Testis (tissue), 2 donors: ENCODE measurements at regions not wholly inside any gene's neighbourhood (a gene's known extent, or its start where the extent isn't known, plus 50 kb on each side); places are given as distances from the start of the nearest gene placed in this dataset.

Experiments
- DNase-seq: peaks from one replicate; pipeline ENCODE4 v3.0.0-alpha.2; 2019
- H3K27ac ChIP-seq, 2 donors: fragments of 200-600 bp; sonication (generic); one replicate each; pipeline ENCODE4 v1.5.1; 2019
- H3K27me3 ChIP-seq: fragments of 200-600 bp; sonication (generic); one replicate; pipeline ENCODE4 v1.5.1; 2019
- H3K36me3 ChIP-seq: fragments of 200-600 bp; sonication (generic); one replicate; pipeline ENCODE4 v1.5.1; 2017; ENCODE audit warnings: low read depth; ENCODE audit errors: missing control alignments
- H3K4me1 ChIP-seq: fragments of 200-600 bp; sonication (generic); one replicate; pipeline ENCODE4 v1.5.1; 2019
- H3K4me3 ChIP-seq, 2 donors: fragments of 200-600 bp; sonication (generic); one replicate each; pipeline ENCODE4 v1.5.1; 2017 to 2019
- H3K9me3 ChIP-seq: fragments of 200-600 bp; sonication (generic); one replicate; pipeline ENCODE4 v1.5.1; 2017
- POLR2A ChIP-seq: fragments of 450-650 bp; IDR thresholded peaks from one replicate; pipeline ENCODE4 v1.6.1; 2017; ENCODE audit warnings: antibody characterized with exemption, mild to moderate bottlenecking, moderate library complexity
- WGBS, 2 donors: methylation state at CpG; one replicate each; pipeline ENCODE4 v1.1.5; 2018; 5-methylcytosine and 5-hydroxymethylcytosine counted together
- intact Hi-C: fragments of 100-400 bp; cut with DNase I; formaldehyde crosslinking; loops from one replicate; pipeline ENCODE4 v1.15.1; 2023; ENCODE audit warnings: low total_unique reads
- TF ChIP-seq, protein P1 (sequence below), 3 experiments: fragments of 450-650 bp in 2 of 3; fragments of 200-600 bp in 1 of 3; sonication (generic) in 1 of 3; IDR thresholded peaks; one replicate each; pipeline ENCODE4 v1.5.1; 2016 to 2019; ENCODE audit warnings: antibody characterized with exemption in 3 of 3, mild to moderate bottlenecking in 2 of 3, moderate library complexity in 1 of 3

DNA sequence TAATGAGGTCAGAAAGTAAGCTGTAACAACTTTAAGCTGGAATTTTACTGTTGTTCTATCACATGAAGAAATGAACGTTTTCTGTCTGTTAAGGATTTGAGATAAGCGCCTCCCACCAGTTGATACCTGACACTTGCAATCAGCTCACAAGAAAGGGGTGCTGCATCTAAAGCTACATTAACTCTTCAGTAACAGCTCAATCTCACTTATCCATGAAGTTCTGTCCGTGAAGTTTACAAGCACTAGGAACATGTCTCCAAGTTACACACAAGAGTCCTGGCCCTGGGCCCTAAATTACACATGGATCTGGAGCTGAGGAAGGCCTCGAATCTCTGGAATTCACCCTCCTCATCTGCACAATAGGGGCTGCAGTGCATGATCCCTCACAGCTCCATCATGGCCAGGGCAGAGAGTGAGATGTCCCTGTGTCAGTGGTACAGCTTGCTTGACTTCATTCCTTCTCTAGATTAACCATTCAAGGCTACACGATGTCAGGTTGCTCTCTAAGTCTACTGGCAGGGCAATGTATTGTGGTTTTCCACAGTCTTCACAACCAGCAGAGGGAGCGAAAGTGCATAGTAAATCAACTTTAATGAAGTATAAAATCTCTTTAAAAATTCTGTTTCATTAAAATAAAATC lies 182.4 kb upstream of the MCHR2 start:
- no peaks in the 10 kb centered on the region for H3K36me3 ChIP-seq
- no peak overlapping the region for H3K4me3 ChIP-seq
- no peaks in the 10 kb centered on the region for H3K9me3 ChIP-seq
- no peak for DNase-seq
- intact Hi-C loops: no loop called here
- 34 to 43% methylated on average over 6 of the region's 6 CpGs for WGBS, 2 donors
- H3K27me3 ChIP-seq: no peaks in the 10 kb centered on the region
- TF ChIP-seq, protein P1, sequence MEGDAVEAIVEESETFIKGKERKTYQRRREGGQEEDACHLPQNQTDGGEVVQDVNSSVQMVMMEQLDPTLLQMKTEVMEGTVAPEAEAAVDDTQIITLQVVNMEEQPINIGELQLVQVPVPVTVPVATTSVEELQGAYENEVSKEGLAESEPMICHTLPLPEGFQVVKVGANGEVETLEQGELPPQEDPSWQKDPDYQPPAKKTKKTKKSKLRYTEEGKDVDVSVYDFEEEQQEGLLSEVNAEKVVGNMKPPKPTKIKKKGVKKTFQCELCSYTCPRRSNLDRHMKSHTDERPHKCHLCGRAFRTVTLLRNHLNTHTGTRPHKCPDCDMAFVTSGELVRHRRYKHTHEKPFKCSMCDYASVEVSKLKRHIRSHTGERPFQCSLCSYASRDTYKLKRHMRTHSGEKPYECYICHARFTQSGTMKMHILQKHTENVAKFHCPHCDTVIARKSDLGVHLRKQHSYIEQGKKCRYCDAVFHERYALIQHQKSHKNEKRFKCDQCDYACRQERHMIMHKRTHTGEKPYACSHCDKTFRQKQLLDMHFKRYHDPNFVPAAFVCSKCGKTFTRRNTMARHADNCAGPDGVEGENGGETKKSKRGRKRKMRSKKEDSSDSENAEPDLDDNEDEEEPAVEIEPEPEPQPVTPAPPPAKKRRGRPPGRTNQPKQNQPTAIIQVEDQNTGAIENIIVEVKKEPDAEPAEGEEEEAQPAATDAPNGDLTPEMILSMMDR (IDR thresholded peaks at IDR 0.05): no peak
- TF ChIP-seq POLR2A: no peak
- peaks cover 12% of the 10 kb centered on the region for H3K4me1 ChIP-seq
- H3K27ac ChIP-seq: no peak overlapping the region

GRCh38 chr6:100175814-100176310 lies 181.8 kb upstream of the MCHR2 start:
- peaks cover 12% of the 10 kb centered on the region for H3K4me1 ChIP-seq
- H3K4me3 ChIP-seq: no peak overlapping the region
- DNase-seq: no peak
- TF ChIP-seq, protein P1 (IDR thresholded peaks at IDR 0.05): no peak
- TF ChIP-seq POLR2A: no peak
- 25 to 31% methylated on average over 1 of the region's 1 CpG for WGBS, 2 donors
- H3K27ac ChIP-seq: no peak overlapping the region
- intact Hi-C loops: no loop called here
- H3K9me3 ChIP-seq: no peaks in the 10 kb centered on the region
- no peaks in the 10 kb centered on the region for H3K27me3 ChIP-seq
- no peaks in the 10 kb centered on the region for H3K36me3 ChIP-seq

DNA sequence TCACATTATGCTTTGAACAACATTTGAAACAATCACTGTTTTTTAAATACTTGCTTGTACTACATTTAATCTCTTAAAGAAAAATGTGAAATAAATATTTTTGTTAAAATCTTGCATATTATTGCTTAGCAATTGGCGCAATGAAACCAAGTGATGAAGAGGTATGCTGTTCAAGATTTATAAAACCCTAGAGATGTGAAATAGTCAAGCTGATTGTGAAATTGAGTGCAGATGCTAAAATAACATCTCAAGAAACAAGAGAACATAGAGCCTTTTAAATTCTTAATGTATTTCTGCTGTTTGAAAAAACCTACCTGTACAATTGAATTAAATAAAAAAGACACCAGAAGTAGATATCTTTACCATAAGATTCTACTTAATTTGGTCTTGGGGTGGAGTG lies 179.2 kb upstream of the MCHR2 start:
- peaks cover 12% of the 10 kb centered on the region for H3K4me1 ChIP-seq
- TF ChIP-seq, protein P1 (IDR thresholded peaks at IDR 0.05): no peak
- TF ChIP-seq POLR2A: no peak
- no peaks in the 10 kb centered on the region for H3K9me3 ChIP-seq
- intact Hi-C loops: no loop called here
- H3K27ac ChIP-seq: no peak overlapping the region
- no peaks in the 10 kb centered on the region for H3K27me3 ChIP-seq
- no peak for DNase-seq
- WGBS, 2 donors: 84 to 96% methylated on average over 1 of the region's 1 CpG
- no peaks in the 10 kb centered on the region for H3K36me3 ChIP-seq
- no peak overlapping the region for H3K4me3 ChIP-seq

GRCh38 chr6:100172322-100172713 lies 178.3 kb upstream of the MCHR2 start:
- no peak overlapping the region for H3K27ac ChIP-seq
- no peak for DNase-seq
- no peak overlapping the region for H3K4me3 ChIP-seq
- TF ChIP-seq POLR2A: no peak
- TF ChIP-seq, protein P1 (IDR thresholded peaks at IDR 0.05): no peak
- H3K36me3 ChIP-seq: no peaks in the 10 kb centered on the region
- H3K9me3 ChIP-seq: no peaks in the 10 kb centered on the region
- peaks cover 12% of the 10 kb centered on the region for H3K4me1 ChIP-seq
- 93 to 97% methylated on average over 3 of the region's 3 CpGs for WGBS, 2 donors
- intact Hi-C loops: no loop called here
- H3K27me3 ChIP-seq: no peaks in the 10 kb centered on the region
